Left lung (tissue), 4 donors: ENCODE measurements at regions not wholly inside any gene's neighbourhood (a gene's known extent, or its start where the extent isn't known, plus 50 kb on each side); places are given as distances from the start of the nearest gene placed in this dataset.

Experiments
- ATAC-seq: fragments of 200-7000 bp; cut with Tn5 transposase; one replicate; pipeline ENCODE4 v1.9.1; 2020; ENCODE audit warnings: moderate library complexity
- DNase-seq, 4 donors: peaks; one replicate each; pipeline ENCODE4 v3.0.0-alpha.2; 2013 to 2020
- H3K27ac ChIP-seq, 2 donors: fragments of 200-600 bp; sonication (generic) in 1 of 2; one replicate each; pipeline versions ENCODE4 v1.5.0 to v1.8.0; 2020 to 2021
- H3K27me3 ChIP-seq, 2 donors: fragments of 200-600 bp; sonication (generic) in 1 of 2; one replicate each; pipeline versions ENCODE4 v1.5.0 to v1.8.0; 2020 to 2021
- H3K36me3 ChIP-seq, 2 donors: fragments of 200-600 bp; sonication (generic) in 1 of 2; one replicate each; pipeline versions ENCODE4 v1.5.0 to v1.8.0; 2020 to 2021
- H3K4me1 ChIP-seq, 2 donors: fragments of 200-600 bp; one replicate each; pipeline ENCODE4 v1.8.0; 2021
- H3K4me3 ChIP-seq, 2 donors: fragments of 200-600 bp; sonication (generic) in 1 of 2; one replicate each; pipeline versions ENCODE4 v1.5.0 to v1.8.0; 2020 to 2021; ENCODE audit warnings: mild to moderate bottlenecking in 1 of 2
- H3K9me3 ChIP-seq, 2 donors: fragments of 200-600 bp; sonication (generic) in 1 of 2; one replicate each; pipeline versions ENCODE4 v1.5.0 to v1.8.0; 2020 to 2021
- intact Hi-C, 2 donors: fragments of 100-400 bp; cut with DNase I; formaldehyde crosslinking; loops; one replicate each; pipeline versions ENCODE4 v1.11.2 to v1.14.2; 2022
- TF ChIP-seq, protein P1 (sequence below), 2 donors: fragments of 200-600 bp; sonication (generic) in 1 of 2; IDR thresholded peaks; one replicate each; pipeline versions ENCODE4 v1.5.0 to v1.8.0; 2021; ENCODE audit warnings: antibody characterized with exemption in 2 of 2
- donor health status: DM: no; HTN: yes; CAD: no.
- donor health status: DM: no; HTN: no; CAD: no.

DNA sequence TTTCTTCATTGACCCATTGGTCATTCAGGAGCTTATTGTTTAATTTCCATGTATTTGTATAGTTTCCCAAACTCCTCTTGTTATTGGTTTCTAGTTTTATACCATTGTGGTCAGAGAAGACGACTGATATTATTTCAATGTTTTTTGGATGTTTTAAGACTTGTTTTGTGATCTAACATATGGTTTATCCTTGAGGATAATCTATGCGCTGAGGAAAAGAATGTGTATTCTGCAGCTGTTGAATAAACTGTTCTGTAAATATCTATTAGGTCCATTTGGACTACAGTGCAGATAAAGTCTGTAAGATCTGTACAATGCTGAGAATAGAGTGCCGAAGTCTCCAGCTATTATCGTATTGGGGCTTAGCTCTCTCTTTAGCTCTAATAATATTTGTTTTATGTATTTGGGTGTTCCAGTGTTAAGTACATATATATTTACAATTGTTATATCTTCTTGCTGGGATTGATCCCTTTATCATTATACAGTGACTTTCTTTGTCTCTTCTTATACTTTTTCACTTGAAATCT lies 223.3 kb upstream of the ZNF217 start:
- Histone ChIP-seq H3K27ac (no peak overlapping the region), H3K36me3 (no peaks in the 10 kb centered on the region), H3K4me1 (no peaks in the 10 kb centered on the region), H3K9me3 (peaks cover 0 to 3% of the 10 kb centered on the region in 2 donors), H3K4me3 (no peak overlapping the region), H3K27me3 (no peaks in the 10 kb centered on the region)
- DNase-seq: no peak
- TF ChIP-seq, protein P1, sequence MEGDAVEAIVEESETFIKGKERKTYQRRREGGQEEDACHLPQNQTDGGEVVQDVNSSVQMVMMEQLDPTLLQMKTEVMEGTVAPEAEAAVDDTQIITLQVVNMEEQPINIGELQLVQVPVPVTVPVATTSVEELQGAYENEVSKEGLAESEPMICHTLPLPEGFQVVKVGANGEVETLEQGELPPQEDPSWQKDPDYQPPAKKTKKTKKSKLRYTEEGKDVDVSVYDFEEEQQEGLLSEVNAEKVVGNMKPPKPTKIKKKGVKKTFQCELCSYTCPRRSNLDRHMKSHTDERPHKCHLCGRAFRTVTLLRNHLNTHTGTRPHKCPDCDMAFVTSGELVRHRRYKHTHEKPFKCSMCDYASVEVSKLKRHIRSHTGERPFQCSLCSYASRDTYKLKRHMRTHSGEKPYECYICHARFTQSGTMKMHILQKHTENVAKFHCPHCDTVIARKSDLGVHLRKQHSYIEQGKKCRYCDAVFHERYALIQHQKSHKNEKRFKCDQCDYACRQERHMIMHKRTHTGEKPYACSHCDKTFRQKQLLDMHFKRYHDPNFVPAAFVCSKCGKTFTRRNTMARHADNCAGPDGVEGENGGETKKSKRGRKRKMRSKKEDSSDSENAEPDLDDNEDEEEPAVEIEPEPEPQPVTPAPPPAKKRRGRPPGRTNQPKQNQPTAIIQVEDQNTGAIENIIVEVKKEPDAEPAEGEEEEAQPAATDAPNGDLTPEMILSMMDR (IDR thresholded peaks at IDR 0.05): no peak
- intact Hi-C loops: no loop called here
- no peak for ATAC-seq

DNA sequence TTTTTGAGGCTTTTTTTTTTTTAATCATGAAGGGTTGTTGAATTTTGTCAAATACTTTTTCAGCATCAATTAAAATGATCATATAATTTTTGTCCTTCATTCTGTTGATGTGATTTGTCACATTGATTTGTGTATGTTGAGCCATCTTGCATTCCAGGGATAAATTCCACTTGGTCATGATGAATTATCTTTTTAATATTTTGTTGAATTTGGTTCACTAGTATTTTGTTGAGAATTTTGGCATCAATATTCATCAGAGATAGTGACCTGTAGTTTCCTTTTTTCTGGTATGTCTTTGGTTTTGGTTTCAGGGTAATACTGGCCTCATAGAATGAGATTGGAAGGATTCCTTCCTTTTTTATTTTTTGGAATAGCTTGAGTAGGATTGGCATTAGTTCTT lies 221.9 kb upstream of the ZNF217 start:
- peaks cover 0 to 3% of the 10 kb centered on the region in 2 donors for H3K9me3 ChIP-seq
- intact Hi-C loops: no loop called here
- TF ChIP-seq, protein P1 (IDR thresholded peaks at IDR 0.05): no peak
- H3K27ac ChIP-seq: no peak overlapping the region
- no peaks in the 10 kb centered on the region for H3K4me1 ChIP-seq
- H3K36me3 ChIP-seq: no peaks in the 10 kb centered on the region
- ATAC-seq (no peak), DNase-seq (no peak)
- H3K4me3 ChIP-seq: no peak overlapping the region
- H3K27me3 ChIP-seq: no peaks in the 10 kb centered on the region

DNA sequence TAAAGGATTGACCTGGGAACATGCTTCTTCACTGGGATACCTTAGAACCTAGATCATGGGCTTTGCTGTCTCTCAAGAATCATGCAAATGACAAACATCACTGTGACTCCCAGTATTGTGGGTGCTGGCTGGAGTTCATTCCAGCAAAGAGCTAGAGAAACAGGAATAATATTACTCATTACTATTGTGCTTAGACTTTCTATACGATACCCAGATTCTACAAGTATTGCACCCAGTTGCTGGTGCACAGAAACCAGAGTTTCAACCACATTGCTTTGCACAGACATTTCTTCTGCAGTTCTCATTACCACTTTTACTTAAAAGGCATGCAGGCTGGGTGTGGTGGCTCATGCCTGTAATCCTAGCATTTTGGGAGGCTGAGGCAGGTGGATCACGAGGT lies 220.4 kb upstream of the ZNF217 start:
- Histone ChIP-seq H3K27ac (no peak overlapping the region), H3K4me1 (no peaks in the 10 kb centered on the region), H3K36me3 (no peaks in the 10 kb centered on the region), H3K9me3 (peaks cover 0 to 3% of the 10 kb centered on the region in 2 donors), H3K27me3 (no peaks in the 10 kb centered on the region), H3K4me3 (no peak overlapping the region)
- intact Hi-C loops: no loop called here
- TF ChIP-seq, protein P1 (IDR thresholded peaks at IDR 0.05): no peak
- no peak for DNase-seq
- ATAC-seq: no peak

GRCh38 chr20:53813636-53814035 lies 220.0 kb upstream of the ZNF217 start:
- Histone ChIP-seq H3K4me3 (no peak overlapping the region), H3K9me3 (no peaks in the 10 kb centered on the region), H3K27ac (no peak overlapping the region), H3K36me3 (no peaks in the 10 kb centered on the region), H3K27me3 (no peaks in the 10 kb centered on the region), H3K4me1 (no peaks in the 10 kb centered on the region)
- intact Hi-C loops: no loop called here
- no peak for ATAC-seq
- TF ChIP-seq, protein P1 (IDR thresholded peaks at IDR 0.05): no peak
- DNase-seq: peak in 1 of 4 donors; percentile 17

- ATAC-seq: no peak
- TF ChIP-seq, protein P1 (IDR thresholded peaks at IDR 0.05): no peak
- H3K9me3 ChIP-seq: no peaks in the 10 kb centered on the region
- no peak for DNase-seq
- H3K4me1 ChIP-seq: no peaks in the 10 kb centered on the region
- no peak overlapping the region for H3K27ac ChIP-seq
- H3K36me3 ChIP-seq: no peaks in the 10 kb centered on the region
- no peak overlapping the region for H3K4me3 ChIP-seq
- intact Hi-C loops: no loop called here
- no peaks in the 10 kb centered on the region for H3K27me3 ChIP-seq
Measured at GRCh38 chr20:53811577-53811976, 217.9 kb upstream of the ZNF217 start.
